HEK293T (cell line): ENCODE measurements at regions not wholly inside any gene's neighbourhood (a gene's known extent, or its start where the extent isn't known, plus 50 kb on each side); places are given as distances from the start of the nearest gene placed in this dataset.

ENCODE experiments used
- ARNT ChIP-seq: fragments of 450-650 bp; IDR thresholded peaks from 2 replicates; pipeline ENCODE4 v1.6.1; 2017; ENCODE audit warnings: mild to moderate bottlenecking
- BHLHE40 ChIP-seq: fragments of 450-650 bp; IDR thresholded peaks from 2 replicates; pipeline ENCODE4 v1.6.1; 2016; ENCODE audit warnings: mild to moderate bottlenecking, moderate library complexity, borderline replicate concordance
- ELF4 ChIP-seq: fragments of 450-650 bp; IDR thresholded peaks from 2 replicates; pipeline ENCODE4 v1.6.1; 2017; ENCODE audit warnings: antibody characterized with exemption
- FOXA1 ChIP-seq: fragments of 450-650 bp; IDR thresholded peaks from 2 replicates; pipeline ENCODE4 v1.6.1; 2016; ENCODE audit warnings: mild to moderate bottlenecking
- FOXK2 ChIP-seq: fragments of 450-650 bp; IDR thresholded peaks from 2 replicates; pipeline ENCODE4 v1.6.1; 2016; ENCODE audit warnings: mild to moderate bottlenecking
- FOXM1 ChIP-seq: fragments of 450-650 bp; IDR thresholded peaks from 2 replicates; pipeline ENCODE4 v1.6.1; 2017; ENCODE audit warnings: mild to moderate bottlenecking, borderline replicate concordance
- HDGF ChIP-seq: fragments of 450-650 bp; IDR thresholded peaks from 2 replicates; pipeline ENCODE4 v1.6.1; 2017; ENCODE audit warnings: antibody characterized with exemption, borderline replicate concordance
- L3MBTL2 ChIP-seq: fragments of 450-650 bp; conservative IDR thresholded peaks from 2 replicates; pipeline ENCODE4 v1.6.1; 2016; ENCODE audit warnings: mild to moderate bottlenecking
- NFRKB ChIP-seq: fragments of 450-650 bp; IDR thresholded peaks from 2 replicates; pipeline ENCODE4 v1.6.1; 2016; ENCODE audit warnings: mild to moderate bottlenecking, moderate library complexity
- SP1 ChIP-seq: fragments of 450-650 bp; IDR thresholded peaks from 2 replicates; pipeline ENCODE4 v1.6.1; 2017
- ZNF384 ChIP-seq: fragments of 450-650 bp; IDR thresholded peaks from 2 replicates; pipeline ENCODE4 v1.6.1; 2016
- TF ChIP-seq, protein P1 (sequence below): fragments of 450-650 bp; IDR thresholded peaks from 2 replicates; pipeline ENCODE4 v1.6.1; 2016

GRCh38 chr12:66831495-66831894 lies 152.6 kb upstream of the GRIP1 start:
- TF ChIP-seq ARNT (no peak), BHLHE40 (no peak), ELF4 (no peak), SP1 (no peak), FOXM1 (no peak), NFRKB (no peak), L3MBTL2 (no peak), FOXA1 (no peak), HDGF (no peak), ZNF384 (no peak), FOXK2 (no peak)
- TF ChIP-seq, protein P1, sequence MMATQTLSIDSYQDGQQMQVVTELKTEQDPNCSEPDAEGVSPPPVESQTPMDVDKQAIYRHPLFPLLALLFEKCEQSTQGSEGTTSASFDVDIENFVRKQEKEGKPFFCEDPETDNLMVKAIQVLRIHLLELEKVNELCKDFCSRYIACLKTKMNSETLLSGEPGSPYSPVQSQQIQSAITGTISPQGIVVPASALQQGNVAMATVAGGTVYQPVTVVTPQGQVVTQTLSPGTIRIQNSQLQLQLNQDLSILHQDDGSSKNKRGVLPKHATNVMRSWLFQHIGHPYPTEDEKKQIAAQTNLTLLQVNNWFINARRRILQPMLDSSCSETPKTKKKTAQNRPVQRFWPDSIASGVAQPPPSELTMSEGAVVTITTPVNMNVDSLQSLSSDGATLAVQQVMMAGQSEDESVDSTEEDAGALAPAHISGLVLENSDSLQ, result no peak
